Testis (tissue), 2 donors: ENCODE measurements at regions not wholly inside any gene's neighbourhood (a gene's known extent, or its start where the extent isn't known, plus 50 kb on each side); places are given as distances from the start of the nearest gene placed in this dataset.

Experiments
- DNase-seq: peaks from one replicate; pipeline ENCODE4 v3.0.0-alpha.2; 2019
- H3K27ac ChIP-seq, 2 donors: fragments of 200-600 bp; sonication (generic); one replicate each; pipeline ENCODE4 v1.5.1; 2019
- H3K27me3 ChIP-seq: fragments of 200-600 bp; sonication (generic); one replicate; pipeline ENCODE4 v1.5.1; 2019
- H3K36me3 ChIP-seq: fragments of 200-600 bp; sonication (generic); one replicate; pipeline ENCODE4 v1.5.1; 2017; ENCODE audit warnings: low read depth; ENCODE audit errors: missing control alignments
- H3K4me1 ChIP-seq: fragments of 200-600 bp; sonication (generic); one replicate; pipeline ENCODE4 v1.5.1; 2019
- H3K4me3 ChIP-seq, 2 donors: fragments of 200-600 bp; sonication (generic); one replicate each; pipeline ENCODE4 v1.5.1; 2017 to 2019
- H3K9me3 ChIP-seq: fragments of 200-600 bp; sonication (generic); one replicate; pipeline ENCODE4 v1.5.1; 2017
- POLR2A ChIP-seq: fragments of 450-650 bp; IDR thresholded peaks from one replicate; pipeline ENCODE4 v1.6.1; 2017; ENCODE audit warnings: antibody characterized with exemption, mild to moderate bottlenecking, moderate library complexity
- WGBS, 2 donors: methylation state at CpG; one replicate each; pipeline ENCODE4 v1.1.5; 2018; 5-methylcytosine and 5-hydroxymethylcytosine counted together
- intact Hi-C: fragments of 100-400 bp; cut with DNase I; formaldehyde crosslinking; loops from one replicate; pipeline ENCODE4 v1.15.1; 2023; ENCODE audit warnings: low total_unique reads
- TF ChIP-seq, protein P1 (sequence below), 3 experiments: fragments of 450-650 bp in 2 of 3; fragments of 200-600 bp in 1 of 3; sonication (generic) in 1 of 3; IDR thresholded peaks; one replicate each; pipeline ENCODE4 v1.5.1; 2016 to 2019; ENCODE audit warnings: antibody characterized with exemption in 3 of 3, mild to moderate bottlenecking in 2 of 3, moderate library complexity in 1 of 3

DNA sequence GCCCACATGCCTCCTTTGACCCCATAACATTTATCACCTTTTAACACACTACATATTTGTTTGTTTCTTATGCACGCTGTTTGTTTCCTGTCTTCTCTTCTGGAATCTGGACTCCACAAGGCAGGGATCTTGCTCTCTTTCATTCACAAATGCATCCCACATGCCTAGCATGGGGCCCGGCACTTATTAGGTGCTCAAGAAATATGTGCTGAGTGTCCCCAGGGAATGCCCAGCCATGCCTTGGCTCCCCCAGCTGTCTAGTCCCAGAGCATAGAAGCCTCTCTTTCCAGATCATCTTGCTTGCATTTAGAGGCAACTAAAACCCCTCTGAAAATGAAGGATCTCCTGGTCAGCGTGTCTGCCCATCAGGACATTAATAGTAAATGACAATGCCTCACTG lies 283.7 kb downstream of the CBLN1 start:
- intact Hi-C loops = no loop called here
- 85 to 92% methylated on average over 3 of the region's 3 CpGs for WGBS, 2 donors
- Histone ChIP-seq H3K4me3 (no peak overlapping the region), H3K27ac (no peak overlapping the region), H3K4me1 (no peaks in the 10 kb centered on the region), H3K36me3 (no peaks in the 10 kb centered on the region), H3K27me3 (no peaks in the 10 kb centered on the region), H3K9me3 (no peaks in the 10 kb centered on the region)
- DNase-seq = no peak
- TF ChIP-seq POLR2A = no peak
- TF ChIP-seq, protein P1, sequence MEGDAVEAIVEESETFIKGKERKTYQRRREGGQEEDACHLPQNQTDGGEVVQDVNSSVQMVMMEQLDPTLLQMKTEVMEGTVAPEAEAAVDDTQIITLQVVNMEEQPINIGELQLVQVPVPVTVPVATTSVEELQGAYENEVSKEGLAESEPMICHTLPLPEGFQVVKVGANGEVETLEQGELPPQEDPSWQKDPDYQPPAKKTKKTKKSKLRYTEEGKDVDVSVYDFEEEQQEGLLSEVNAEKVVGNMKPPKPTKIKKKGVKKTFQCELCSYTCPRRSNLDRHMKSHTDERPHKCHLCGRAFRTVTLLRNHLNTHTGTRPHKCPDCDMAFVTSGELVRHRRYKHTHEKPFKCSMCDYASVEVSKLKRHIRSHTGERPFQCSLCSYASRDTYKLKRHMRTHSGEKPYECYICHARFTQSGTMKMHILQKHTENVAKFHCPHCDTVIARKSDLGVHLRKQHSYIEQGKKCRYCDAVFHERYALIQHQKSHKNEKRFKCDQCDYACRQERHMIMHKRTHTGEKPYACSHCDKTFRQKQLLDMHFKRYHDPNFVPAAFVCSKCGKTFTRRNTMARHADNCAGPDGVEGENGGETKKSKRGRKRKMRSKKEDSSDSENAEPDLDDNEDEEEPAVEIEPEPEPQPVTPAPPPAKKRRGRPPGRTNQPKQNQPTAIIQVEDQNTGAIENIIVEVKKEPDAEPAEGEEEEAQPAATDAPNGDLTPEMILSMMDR (IDR thresholded peaks at IDR 0.05) = no peak

DNA sequence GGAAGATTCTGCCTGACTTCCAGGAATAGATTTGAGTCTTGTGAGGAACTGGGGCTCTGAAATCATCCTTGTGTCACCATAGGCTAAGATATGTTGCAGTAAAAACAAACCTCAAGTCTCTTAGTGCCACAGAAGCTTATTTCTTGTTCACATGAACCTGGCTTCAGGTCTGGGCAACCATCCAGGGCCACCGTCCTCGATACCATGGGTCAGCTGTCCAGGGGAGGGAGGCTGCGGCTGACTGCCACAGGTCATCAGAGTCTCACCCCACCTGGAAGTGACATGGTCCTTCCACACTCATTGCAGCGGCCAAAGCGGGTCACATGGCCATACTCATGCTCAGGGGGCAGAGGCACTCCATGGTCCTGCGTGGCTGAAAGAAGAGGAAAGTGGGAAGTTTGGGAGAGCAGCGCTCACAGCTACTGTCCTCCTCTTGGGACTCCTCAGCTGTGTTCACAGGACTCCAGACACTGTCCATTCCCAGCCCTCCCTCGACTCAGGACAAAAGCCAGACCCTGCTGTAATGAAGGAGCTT lies 284.5 kb downstream of the CBLN1 start:
- intact Hi-C loops = no loop called here
- H3K4me1 ChIP-seq = no peaks in the 10 kb centered on the region
- no peaks in the 10 kb centered on the region for H3K36me3 ChIP-seq
- H3K9me3 ChIP-seq = no peaks in the 10 kb centered on the region
- H3K27ac ChIP-seq = no peak overlapping the region
- 73 to 90% methylated on average over 5 to 8 of the region's 8 CpGs for WGBS, 2 donors
- H3K27me3 ChIP-seq = no peaks in the 10 kb centered on the region
- no peak overlapping the region for H3K4me3 ChIP-seq
- TF ChIP-seq, protein P1 (IDR thresholded peaks at IDR 0.05) = no peak
- TF ChIP-seq POLR2A = no peak
- DNase-seq = no peak

DNA sequence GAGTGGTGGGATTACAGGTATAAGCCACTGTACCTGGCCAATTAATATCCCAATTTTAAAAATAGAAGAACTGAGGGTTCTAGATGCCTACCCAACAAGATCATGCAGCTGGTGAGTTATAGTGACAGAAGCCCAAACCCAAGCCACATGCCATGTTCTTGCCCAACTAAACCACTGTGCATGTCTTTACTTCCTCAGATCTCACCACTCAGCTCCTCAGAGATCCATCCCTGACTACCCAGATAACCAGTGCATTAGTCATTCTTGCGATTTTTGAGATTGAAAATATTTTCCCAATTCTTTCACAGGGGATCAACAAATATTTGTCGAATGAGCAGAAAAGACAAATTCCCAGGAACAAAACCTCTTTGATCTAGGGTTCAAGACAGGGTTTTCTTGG lies 303.1 kb downstream of the CBLN1 start:
- intact Hi-C loops = no loop called here
- Histone ChIP-seq H3K4me3 (no peak overlapping the region), H3K4me1 (no peaks in the 10 kb centered on the region), H3K9me3 (no peaks in the 10 kb centered on the region), H3K27me3 (no peaks in the 10 kb centered on the region), H3K36me3 (no peaks in the 10 kb centered on the region), H3K27ac (no peak overlapping the region)
- no peak for DNase-seq
- TF ChIP-seq POLR2A = no peak
- TF ChIP-seq, protein P1 (IDR thresholded peaks at IDR 0.05) = no peak
- 85 to 95% methylated on average over 2 of the region's 2 CpGs for WGBS, 2 donors

DNA sequence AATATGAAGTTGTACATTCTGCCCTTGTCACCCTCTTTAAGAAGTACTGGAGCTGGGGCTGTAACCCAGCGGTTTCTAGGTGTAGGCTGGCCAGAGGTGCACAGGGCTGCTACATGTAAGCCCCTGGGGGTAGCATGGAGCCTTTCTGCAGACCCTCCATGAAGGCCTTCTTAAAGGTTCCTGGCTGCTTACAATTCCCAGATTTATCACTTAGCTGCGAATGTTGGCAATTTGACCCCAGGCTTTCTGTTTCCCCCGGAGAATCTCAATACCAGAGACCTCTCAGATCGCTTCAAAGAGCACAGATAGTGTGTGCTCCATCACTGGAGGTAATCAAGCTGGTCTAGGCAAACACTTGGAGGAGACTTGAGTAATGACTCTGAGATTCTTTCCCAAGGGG lies 309.4 kb downstream of the CBLN1 start:
- intact Hi-C loops = no loop called here

More for the DNA sequence above, 309.4 kb downstream of the CBLN1 start:
- Histone ChIP-seq H3K27me3 (no peaks in the 10 kb centered on the region), H3K27ac (no peak overlapping the region), H3K4me3 (no peak overlapping the region), H3K36me3 (no peaks in the 10 kb centered on the region), H3K9me3 (no peaks in the 10 kb centered on the region), H3K4me1 (no peaks in the 10 kb centered on the region)
- no peak for DNase-seq
- TF ChIP-seq, protein P1 (IDR thresholded peaks at IDR 0.05) = no peak
- no peak for TF ChIP-seq POLR2A
- 80 to 83% methylated on average over 4 of the region's 4 CpGs for WGBS, 2 donors
